HG03378 (cell line): ENCODE measurements at regions not wholly inside any gene's neighbourhood (a gene's known extent, or its start where the extent isn't known, plus 50 kb on each side); places are given as distances from the start of the nearest gene placed in this dataset.
A peak's percentile ranks its signal among the peaks of the same experiment; 100 is the strongest.
"Not testable (repeated sequence)": the region's sequence is repeated elsewhere in the genome, so short reads cannot be mapped to it uniquely, and the experiment has no call there.

Source experiments
- ATAC-seq: cut with Tn5 transposase; IDR thresholded peaks from one replicate; pipeline ENCODE4 v1.9.1; 2021; ENCODE audit warnings: mild to moderate bottlenecking, moderate library complexity; ENCODE audit not compliant: unreplicated experiment

DNA sequence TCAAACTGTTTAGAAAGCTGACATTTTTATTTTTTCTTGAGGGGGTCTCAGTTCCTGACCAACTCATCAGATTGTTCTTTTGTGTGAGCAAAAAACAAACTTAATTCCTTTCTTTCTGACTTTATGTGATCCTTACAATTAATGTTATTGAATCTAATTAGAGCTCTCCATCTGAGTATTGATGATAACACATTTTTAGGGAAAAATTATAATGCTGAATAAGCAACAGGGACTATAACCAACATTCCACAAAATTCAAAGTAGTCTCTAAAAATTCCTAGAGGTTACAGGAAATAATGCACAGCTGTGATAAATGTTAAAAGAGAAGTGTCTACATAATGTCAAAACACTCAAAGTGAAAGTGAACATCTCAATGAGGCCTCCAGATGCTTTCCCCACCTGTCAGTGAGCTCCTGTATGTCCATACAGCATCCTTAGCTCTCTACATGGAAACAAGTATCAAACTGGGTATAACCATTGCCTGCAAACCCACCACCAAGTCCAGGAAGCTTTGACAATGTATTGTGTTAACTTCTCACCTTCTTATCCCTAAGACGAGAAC is 786.0 kb upstream of the SLC39A10 start:
- ATAC-seq: no peak

DNA sequence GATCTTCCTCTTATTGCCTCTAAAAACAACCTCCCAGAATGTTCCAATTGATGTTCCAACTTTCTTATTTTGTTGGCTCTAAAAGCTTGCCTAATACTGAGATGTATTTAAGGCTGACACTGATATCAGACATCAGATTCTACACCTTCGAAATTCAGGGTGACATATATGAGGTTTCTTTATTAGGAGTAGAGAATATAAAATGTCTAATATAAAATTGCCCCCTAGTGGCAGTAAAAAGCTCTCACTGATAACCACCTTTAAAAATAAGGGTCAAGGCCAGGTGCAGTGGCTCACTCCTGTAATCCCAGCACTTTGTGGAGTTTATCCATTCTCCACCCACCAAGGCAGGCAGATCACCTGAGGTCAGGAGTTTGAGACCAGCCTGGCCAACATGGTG is 789.7 kb upstream of the SLC39A10 start:
- peak; percentile 72 for ATAC-seq

DNA sequence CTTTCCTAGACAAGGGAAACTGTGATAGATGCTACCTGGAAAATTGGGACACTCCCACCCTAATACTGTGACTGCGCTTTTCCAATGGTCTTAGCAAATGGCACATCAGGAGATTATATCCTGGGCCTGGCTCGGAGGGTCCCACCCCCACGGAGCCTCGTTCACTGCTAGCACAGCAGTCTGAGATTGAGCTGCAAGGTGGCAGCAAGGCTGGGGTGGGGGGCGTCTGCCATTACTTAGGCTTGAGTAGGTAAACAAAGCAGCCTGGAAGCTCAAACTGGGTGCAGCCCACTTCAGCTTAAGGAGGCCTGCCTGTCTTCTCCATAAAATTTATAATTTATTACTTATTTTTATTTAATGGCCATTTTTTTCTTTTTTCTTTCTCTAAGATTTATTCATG is 802.1 kb upstream of the SLC39A10 start:
- ATAC-seq: no peak

DNA sequence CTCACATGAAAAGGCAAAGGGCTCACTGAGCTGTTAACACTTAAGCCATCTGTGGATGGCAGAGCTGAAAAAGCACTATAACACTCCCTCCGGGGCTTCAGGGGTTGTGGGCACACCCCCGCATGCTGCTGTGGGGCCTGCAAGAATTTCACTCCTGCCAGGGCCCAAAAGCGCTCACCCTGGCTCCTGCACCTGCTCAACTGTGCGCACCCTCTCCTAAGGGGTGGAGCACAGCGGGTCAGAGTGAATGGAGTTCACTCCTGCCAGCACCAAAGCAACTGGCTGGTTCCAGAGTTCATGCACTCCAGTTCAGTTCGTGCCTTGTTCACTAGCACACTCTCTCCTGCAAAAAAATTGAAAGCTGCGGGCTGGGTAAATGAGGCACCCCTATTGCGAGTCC is 814.2 kb upstream of the SLC39A10 start:
- ATAC-seq: no peak

DNA sequence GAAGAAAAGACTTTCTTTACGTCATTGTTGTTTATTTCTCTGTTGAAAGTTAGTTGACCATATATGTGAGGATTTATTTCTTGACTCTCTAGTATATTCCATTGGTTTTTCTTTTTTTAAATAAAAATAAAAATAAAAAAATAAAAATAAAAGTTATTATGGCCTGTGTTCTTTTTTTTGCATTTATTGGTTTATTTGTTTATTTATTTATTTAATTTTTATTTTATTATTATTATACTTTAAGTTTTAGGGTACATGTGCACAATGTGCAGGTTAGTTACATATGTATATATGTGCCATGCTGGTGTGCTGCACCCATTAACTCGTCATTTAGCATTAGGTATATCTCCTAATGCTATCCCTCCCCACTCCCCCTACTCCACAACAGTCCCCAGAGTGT is 822.7 kb upstream of the SLC39A10 start:
- ATAC-seq: not testable (repeated sequence)

DNA sequence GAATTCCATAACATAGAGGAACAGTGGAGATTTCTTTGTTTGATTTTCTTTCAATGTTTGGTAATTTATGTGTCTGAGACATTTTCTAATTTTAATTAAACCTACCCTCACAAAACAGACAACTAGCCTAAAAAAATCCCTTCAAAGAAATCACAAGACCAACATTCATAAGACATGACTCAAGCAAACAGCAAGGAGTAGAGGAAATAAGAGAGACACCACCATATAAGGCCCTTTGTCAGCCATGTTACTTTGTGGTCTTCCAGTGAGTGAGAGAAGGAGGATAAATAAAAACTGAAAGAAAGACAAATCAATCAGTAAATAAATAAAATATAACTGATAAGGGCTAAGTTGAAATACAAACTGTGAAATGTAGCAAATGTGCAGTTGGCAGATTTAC is 830.8 kb upstream of the SLC39A10 start:
- ATAC-seq: no peak

DNA sequence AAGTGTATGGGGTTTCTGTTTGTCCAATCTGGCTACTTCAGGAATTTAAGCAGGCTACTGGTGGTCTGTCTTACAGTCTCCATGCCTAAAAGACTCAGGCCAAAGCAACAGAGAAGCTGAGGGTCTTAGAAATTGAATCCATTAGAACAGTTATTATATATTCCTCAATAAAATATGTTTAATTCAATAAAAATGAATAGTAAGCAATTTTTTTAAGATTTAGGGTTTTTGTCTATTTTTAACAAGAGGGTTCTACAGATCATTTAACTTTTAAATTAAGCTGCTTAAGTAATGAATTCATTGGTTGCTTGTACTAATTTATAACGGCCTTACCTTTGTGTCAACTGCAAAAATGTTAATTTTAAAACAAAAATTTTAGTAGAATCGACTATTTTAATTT is 832.6 kb upstream of the SLC39A10 start:
- no peak for ATAC-seq

DNA sequence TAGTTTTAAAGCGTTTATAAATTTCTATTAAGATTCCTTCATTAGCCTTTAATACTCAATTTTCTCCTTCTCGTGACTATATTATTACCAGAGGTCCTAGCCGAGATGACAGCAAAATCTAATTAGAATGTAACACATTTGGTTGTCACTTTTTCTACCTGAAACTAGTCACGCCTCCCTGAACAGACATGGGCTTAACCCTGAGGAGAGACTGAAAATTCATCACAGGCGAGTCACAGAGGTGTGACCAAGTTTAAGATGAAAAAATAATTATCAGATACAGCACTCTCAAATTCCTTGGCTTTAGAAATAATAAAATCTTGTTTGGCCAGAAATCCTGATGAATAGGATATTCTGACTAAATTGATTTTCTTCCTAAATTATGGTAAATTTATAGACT is 834.4 kb upstream of the SLC39A10 start:
- no peak for ATAC-seq

DNA sequence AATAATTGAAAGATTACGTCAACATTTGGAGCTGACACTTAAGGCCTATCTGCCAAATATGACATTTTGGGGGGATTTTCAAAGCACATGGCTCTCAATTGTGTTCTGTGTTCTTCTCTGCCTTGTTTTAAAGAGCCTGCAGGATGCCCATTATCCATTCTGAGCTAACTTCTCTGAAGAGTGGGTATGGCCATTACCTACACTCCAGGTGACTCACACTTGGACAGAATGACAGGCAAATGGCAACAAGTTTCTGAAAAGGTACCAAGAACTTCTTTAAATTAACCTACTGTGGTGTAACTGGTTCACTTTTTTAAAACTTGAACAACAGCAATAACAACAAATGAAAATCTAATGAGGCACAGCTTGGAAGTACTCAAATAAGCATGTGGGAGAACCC is 834.9 kb upstream of the SLC39A10 start:
- no peak for ATAC-seq

DNA sequence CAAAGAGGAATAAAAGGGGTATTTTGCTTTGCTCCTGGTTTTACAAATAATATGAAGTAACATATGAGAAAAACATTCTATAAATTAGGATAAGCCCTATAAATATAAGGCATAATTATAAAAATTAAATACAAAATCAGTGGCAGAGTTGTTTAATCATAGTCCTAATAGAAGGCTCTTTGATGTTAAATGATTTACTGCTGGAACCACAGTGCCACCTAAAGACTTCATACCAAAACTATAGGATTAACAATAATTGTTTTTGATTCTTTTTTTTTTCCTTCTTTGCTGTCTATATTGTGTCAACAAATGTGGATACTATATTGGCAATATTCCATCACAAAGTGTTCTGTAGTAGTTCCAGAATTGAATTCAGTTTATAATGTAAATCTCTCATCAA is 837.7 kb upstream of the SLC39A10 start:
- no peak for ATAC-seq

DNA sequence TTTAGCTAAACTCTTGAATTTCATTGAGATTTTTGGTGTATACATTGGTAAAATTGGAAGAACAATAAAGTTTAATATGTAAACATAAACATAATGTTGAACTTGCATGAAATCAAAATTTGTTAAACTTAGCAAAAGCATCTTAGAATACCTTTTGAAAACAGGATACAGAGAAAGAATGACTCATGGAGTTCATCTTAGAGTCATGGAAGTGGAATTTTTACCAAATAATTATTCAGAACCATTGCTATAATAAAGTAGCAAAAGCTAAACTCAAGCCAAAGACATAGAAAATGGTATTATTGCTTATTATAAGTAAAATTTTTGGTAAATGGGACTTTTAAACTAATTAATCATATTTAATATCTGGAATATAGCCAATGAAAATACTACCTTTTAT is 841.6 kb upstream of the SLC39A10 start:
- no peak for ATAC-seq

DNA sequence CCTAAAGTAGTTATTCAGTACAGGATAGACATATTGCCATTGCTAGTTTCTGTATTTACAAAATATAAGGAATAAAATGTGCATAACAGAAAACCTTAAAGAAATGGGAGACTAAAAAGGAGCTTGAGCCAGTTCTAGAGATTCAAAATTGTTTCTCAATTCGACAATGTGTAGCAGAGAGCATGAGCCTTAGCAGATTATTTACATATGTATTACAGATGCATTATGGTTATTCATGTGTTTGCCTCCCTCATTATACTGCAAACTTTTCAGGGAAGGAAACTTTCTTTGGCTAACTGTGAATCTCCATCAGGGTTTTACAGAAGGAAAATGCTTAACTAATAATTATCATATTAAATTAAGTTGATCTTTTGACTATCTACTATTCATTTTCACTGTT is 854.4 kb upstream of the SLC39A10 start:
- no peak for ATAC-seq

DNA sequence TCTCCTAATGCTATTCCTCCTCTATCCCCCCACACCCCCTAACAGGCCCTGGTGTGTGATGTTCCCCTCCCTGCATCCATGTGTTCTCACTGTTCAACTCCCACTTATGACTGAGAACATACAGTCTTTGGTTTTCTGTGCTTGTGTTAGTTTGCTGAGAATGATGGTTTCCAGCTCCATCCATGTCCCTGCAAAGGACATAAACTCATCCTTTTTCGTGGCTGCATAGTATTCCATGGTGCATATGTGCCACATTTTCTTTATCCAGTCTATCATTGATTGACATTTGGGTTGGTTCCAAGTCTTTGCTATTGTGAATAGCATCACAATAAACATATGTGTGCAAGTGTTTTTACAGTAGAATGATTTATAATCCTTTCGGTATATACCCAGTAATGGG is 870.0 kb upstream of the SLC39A10 start:
- ATAC-seq: not testable (repeated sequence)

DNA sequence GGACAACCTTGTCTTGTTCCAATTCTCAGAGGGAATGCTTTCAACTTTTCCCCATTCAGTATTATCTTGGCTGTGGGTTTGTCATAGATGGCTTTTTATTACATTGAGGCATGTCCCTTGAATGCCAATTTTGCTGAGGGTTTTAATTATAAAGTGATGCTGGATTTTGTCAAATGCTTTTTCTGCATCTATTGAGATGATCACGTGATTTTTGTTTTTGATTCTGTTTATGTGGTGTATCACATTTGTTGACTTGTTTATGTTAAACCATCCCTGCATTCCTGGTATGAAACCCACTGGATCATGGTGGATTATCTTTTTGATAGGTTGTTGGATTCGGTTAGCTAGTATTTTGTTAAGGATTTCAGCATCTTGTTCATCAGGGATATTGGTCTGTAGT is 885.6 kb upstream of the SLC39A10 start:
- not testable (repeated sequence) for ATAC-seq

DNA sequence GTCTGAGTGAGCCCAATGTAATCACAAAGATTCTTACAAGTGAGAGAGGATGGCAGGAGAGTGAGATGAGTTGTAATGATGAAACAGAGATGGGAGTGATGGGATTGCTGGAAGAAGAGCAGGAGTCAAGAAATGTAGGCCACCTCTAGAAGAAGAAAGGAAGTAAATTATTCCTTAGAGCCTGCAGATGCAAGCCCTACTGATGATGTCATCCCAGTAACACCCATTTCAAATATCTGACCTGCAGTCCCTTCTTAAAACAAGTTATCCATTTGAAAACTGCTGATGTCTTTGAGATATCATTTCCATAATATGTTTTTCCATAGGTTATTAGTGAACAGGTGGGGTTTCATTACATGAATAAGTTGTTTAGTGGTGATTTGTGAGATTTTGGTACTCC is 888.0 kb upstream of the SLC39A10 start:
- no peak for ATAC-seq

DNA sequence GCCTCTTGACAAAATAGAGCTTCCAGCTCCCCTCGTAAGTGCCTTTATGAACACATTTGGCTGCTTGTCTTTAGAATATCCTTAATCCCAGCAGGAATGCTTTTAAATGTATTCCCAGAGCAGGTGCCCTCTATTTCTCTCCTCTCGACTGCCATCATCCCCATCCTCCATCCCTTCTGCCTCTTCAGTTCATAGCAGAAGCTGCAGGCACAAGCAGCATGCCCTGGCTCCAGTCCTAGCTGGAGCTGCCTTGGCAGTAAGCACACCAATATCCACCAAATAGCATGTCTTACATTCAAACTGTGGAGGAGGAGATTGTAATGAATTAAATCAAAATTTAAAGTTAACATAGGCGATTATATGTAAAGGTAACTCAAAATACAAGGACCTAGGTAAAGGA is 891.3 kb upstream of the SLC39A10 start:
- no peak for ATAC-seq

DNA sequence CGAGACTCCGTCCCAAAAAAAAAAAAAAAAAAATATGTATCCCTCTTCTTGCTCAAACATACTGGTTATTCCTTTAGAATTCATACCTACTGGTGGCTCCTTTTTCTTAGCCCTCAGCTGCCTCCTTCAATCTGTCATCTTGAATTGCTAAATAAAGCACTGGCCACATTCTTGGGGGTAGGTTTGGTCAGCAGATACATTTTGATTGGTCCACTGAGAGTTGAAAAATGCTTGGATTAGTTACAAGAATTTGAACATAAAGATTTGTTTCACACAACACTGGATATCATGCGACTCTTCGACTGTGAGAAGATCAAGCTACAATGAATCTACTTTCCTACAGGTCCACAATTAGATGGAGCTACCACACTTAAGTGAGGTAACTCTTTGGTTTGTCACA is 906.1 kb upstream of the SLC39A10 start:
- no peak for ATAC-seq

DNA sequence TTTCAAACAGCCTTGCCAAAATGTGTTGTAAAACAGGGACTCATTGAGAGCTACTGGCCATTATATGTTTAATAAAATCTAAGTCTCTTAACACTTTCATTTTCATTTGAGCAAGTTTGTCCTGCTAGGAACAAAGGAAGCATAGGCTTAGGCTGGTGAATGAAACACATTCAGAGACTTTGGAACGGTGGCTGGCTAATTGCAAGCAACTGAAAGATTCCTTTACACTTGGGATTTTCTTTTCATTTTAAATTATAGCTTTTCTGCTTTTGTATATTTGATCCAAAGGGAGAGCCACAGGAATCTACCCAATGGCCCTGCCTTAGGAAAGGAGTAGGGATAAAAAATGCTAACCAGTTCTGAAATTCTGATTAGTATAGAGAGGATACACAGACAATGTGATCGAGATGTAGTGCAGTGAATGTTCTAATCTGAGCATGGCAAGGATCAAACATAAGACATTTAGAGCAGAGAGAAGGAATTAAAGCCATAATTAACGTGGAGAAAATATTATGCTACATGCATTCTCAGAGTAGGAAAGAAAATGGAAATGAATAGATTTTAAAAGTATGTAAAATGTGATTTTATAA is 911.4 kb upstream of the SLC39A10 start:
- ATAC-seq: no peak

DNA sequence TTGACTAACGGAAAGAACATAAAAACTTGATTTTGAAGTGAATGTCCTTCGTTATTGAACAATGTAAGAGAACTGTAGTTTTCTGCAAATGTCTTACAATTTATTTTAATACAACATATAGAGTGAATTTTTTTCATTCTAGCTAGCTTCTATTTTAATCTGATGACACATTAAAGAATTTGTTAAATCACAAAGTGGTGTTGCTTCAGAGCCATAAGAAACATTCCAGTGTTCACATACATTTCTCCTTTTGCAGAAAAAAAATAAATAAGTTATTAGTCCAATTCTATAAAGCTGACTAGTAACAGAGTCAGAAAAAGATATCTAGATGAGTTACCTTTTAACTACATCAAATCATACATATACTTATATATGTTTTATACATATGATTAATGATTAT is 914.3 kb upstream of the SLC39A10 start:
- no peak for ATAC-seq

DNA sequence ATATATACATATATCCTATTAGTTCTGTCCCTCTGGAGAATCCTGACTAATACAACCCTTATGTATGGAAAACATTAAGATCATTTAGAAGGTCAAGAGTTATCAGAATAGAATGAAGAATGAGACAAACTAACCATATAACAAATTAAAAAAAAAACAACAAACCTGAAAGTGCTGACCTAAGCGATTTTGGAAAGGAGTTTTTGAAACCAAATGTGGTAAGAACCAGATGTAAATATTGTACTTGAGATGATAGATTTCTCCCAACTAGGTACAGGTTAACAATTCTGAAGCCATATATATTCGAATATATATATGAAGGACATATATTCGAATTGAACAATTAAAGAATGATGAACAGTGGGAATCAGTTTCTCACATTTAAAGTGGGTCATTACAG is 917.8 kb upstream of the SLC39A10 start:
- ATAC-seq: no peak

DNA sequence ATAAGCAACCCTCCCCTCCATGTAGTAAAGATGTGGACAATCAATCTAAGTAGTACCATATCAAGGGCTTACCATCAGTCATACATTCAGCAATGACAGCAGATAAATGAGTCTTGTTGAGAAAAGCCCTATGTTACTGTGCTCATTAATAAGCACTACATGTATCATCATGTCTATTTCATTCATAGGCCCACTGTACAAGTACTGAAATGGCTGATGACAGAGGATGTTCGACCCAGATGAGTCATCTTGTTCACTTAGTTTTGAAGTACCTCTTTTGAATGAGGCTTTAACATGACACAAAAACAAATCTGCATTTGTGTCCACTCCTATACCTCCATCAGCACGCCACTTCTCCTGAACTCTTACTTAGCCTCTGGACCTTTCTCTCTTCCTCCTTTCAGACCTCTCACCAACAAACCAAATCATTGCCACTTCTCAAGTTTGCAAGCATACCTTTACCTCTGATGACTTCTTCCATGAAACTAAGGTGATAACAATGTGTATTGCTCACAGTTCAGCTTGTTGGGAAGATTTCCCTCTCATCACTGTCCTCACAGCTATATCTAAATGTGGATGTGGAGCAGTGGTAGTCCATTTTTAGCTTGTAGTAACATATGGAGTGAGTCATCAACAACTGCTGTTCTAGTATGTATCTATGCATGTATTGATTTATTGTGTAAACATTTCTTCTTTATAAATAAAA is 921.0 kb upstream of the SLC39A10 start:
- ATAC-seq: no peak

DNA sequence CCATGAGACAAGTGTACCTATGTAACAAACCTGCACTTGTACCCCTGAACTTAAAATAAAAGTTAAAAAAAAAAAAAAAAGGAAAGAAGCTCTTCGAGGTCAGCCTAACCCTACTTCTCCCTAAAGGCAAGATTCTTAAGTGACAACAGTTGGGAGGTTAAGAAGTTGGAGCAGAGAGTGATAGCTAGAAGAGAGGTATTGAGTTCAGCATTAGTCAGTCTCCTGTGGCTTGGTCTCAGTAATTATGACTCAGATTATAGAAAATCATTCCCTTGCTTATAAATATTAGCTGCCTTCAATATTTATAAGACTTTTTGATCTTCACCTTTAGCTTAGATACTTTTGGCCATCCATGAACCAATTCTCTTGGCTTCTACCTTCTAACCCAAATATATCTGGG is 926.8 kb upstream of the SLC39A10 start:
- ATAC-seq: no peak

DNA sequence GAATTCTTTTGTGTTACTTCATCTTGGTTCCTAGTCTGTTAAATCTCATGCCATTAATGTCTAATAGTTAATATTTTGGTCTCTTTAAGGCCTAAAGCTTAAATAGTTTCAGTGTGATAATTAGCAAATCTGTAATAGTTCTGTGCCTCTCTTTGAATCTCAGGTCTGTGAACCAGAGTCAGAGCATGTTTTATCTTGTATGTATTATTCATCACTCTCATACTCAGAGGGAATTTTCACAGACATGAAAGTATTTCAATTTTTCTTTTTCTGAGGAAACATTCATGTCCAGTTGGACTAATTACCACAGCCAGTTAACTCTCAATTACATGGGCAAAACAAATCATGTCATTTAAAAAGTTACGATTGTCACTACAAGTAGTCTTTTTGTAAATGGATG is 931.9 kb upstream of the SLC39A10 start:
- ATAC-seq: no peak
